ENCODE measurements at regions not wholly inside any gene's neighbourhood (a gene's known extent, or its start where the extent isn't known, plus 50 kb on each side); places are given as distances from the start of the nearest gene placed in this dataset.

GRCh38 chr15:46265664-46266347 is 631.0 kb downstream of the SQOR start:
- Histone ChIP-seq H3K4me1 (ENCODE audit: control insufficient read depth in 1 of 2, insufficient read depth in 2 of 2, low read length in 2 of 2) (no peaks in the 10 kb centered on the region), H3K79me1 (ENCODE audit: low read length) (no peaks in the 10 kb centered on the region), H3K79me2 (ENCODE audit: control insufficient read depth, insufficient read depth, low read length, poor library complexity) (no peaks in the 10 kb centered on the region), H3K9ac (ENCODE audit: low read length) (no peak overlapping the region), H3K9me3 (ENCODE audit: insufficient read depth, low read depth, low read length) (peaks cover 2% of the 10 kb centered on the region), H2AK5ac (ENCODE audit: low read length) (no peak overlapping the region), H4K91ac (ENCODE audit: low read depth, low read length) (no peak overlapping the region), H3K36me3 (ENCODE audit: control insufficient read depth in 1 of 2, insufficient read depth in 2 of 2, low read length in 2 of 2) (no peaks in the 10 kb centered on the region), H3K23ac (ENCODE audit: low read length) (no peak overlapping the region), H2BK12ac (ENCODE audit: low read length) (no peak overlapping the region), H4K8ac (ENCODE audit: low read depth, low read length) (no peak overlapping the region), H4K12ac (ENCODE audit: low read depth, low read length) (no peak overlapping the region), H2AFZ (ENCODE audit: insufficient read depth, low read length, poor library complexity) (no peak overlapping the region), H2BK5ac (ENCODE audit: low read depth, low read length, poor library complexity) (no peak overlapping the region), H3K4me3 (ENCODE audit: low read depth, low read length) (no peak overlapping the region), H3K27me3 (ENCODE audit: insufficient read depth, low read length) (no peaks in the 10 kb centered on the region), H3K4me2 (ENCODE audit: low read length) (no peak overlapping the region), H3K4ac (ENCODE audit: low read depth, low read length) (no peak overlapping the region), H3K14ac (ENCODE audit: low read length) (no peak overlapping the region), H3K18ac (ENCODE audit: low read length) (no peak overlapping the region), H2BK120ac (ENCODE audit: insufficient read depth, low read length, poor library complexity) (no peak overlapping the region), H3K27ac (ENCODE audit: low read depth, low read length) (no peak overlapping the region)
- DNase-seq: peak; percentile 0 to 21
- no CpG with 5 or more reads among the region's 3 CpGs for WGBS (ENCODE audit: extremely low coverage, insufficient coverage, insufficient read length)

DNA sequence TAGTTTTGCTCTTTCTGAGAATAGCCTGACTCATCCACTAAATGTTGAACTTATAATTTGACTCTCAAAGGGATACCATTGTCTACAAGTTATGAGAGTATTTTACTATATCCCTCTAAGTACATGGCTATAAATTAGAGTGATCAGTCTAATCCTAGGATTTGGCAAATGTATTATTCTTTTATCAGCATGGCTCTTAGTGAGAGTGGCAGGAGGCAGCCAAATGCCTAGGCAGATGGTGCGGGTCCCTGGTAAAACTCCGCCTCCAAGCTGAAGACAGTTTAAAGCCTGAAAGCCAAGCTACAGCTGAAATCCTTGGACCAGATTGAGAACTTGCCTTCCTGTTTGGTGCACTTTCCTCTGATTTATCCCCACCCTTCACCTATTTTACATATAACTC is 631.8 kb downstream of the SQOR start:
- H3K36me3 ChIP-seq (ENCODE audit: control insufficient read depth in 1 of 2, insufficient read depth in 2 of 2, low read length in 2 of 2): no peaks in the 10 kb centered on the region
- H4K8ac ChIP-seq (ENCODE audit: low read depth, low read length): no peak overlapping the region
- no peak overlapping the region for H4K91ac ChIP-seq (ENCODE audit: low read depth, low read length)
- WGBS (ENCODE audit: extremely low coverage, insufficient coverage, insufficient read length): no CpG with 5 or more reads among the region's 2 CpGs
- DNase-seq: no peak
- no peak overlapping the region for H3K4me3 ChIP-seq (ENCODE audit: low read depth, low read length)
- H3K79me1 ChIP-seq (ENCODE audit: low read length): no peaks in the 10 kb centered on the region
- H3K14ac ChIP-seq (ENCODE audit: low read length): no peak overlapping the region
- no peaks in the 10 kb centered on the region for H3K27me3 ChIP-seq (ENCODE audit: insufficient read depth, low read length)
- no peak overlapping the region for H3K23ac ChIP-seq (ENCODE audit: low read length)
- no peak overlapping the region for H2AFZ ChIP-seq (ENCODE audit: insufficient read depth, low read length, poor library complexity)
- H2BK120ac ChIP-seq (ENCODE audit: insufficient read depth, low read length, poor library complexity): no peak overlapping the region
- H2BK12ac ChIP-seq (ENCODE audit: low read length): no peak overlapping the region
- no peak overlapping the region for H3K4me2 ChIP-seq (ENCODE audit: low read length)
- H3K4me1 ChIP-seq (ENCODE audit: control insufficient read depth in 1 of 2, insufficient read depth in 2 of 2, low read length in 2 of 2): no peaks in the 10 kb centered on the region
- H3K9me3 ChIP-seq (ENCODE audit: insufficient read depth, low read depth, low read length): no peaks in the 10 kb centered on the region
- no peak overlapping the region for H3K18ac ChIP-seq (ENCODE audit: low read length)
- no peak overlapping the region for H2AK5ac ChIP-seq (ENCODE audit: low read length)
- no peak overlapping the region for H3K4ac ChIP-seq (ENCODE audit: low read depth, low read length)
- no peak overlapping the region for H2BK5ac ChIP-seq (ENCODE audit: low read depth, low read length, poor library complexity)
- no peak overlapping the region for H4K12ac ChIP-seq (ENCODE audit: low read depth, low read length)
- H3K9ac ChIP-seq (ENCODE audit: low read length): no peak overlapping the region
- no peak overlapping the region for H3K27ac ChIP-seq (ENCODE audit: low read depth, low read length)
- H3K79me2 ChIP-seq (ENCODE audit: control insufficient read depth, insufficient read depth, low read length, poor library complexity): no peaks in the 10 kb centered on the region

DNA sequence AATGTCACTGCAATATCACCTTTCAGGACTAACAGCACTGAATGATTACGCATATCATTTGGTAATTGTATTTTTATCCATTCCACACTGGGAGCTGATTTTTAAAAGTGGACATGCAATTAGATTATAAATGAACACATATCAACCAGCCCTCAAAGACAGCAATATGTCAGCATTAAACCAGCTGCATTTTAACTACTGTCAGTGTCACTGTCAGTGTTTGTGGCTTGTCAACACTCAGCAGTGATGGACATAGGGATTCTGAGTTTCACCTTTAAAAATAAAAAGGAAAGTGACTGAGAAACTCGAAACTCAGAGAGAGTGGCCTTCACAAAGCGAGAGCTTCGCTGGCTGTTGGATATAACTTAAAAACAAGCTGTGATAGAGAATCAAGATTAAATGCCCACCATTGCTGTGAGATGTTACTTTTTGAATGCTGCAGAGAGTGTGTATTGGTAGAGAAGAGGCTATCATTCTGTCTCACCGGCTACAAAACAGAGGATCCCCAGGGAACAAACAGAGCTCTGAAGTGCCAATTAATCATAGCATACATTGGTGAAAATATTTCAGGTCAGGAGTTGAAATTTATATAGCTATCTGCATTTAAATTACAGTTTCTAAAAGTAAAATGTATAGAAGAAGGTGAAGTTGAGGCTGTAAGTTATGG is 635.8 kb downstream of the SQOR start:
- no peak for DNase-seq
- H3K79me2 ChIP-seq (ENCODE audit: control insufficient read depth, insufficient read depth, low read length, poor library complexity): no peaks in the 10 kb centered on the region
- no CpG with 5 or more reads among the region's 5 CpGs for WGBS (ENCODE audit: extremely low coverage, insufficient coverage, insufficient read length)

GRCh38 chr15:46275701-46276100 is 640.9 kb downstream of the SQOR start:
- Histone ChIP-seq H3K9ac (ENCODE audit: low read length) (no peak overlapping the region), H3K4me3 (ENCODE audit: low read depth, low read length) (no peak overlapping the region), H4K91ac (ENCODE audit: low read depth, low read length) (no peak overlapping the region)

More for the DNA sequence above, 635.8 kb downstream of the SQOR start:
- Histone ChIP-seq H3K18ac (ENCODE audit: low read length) (no peak overlapping the region), H3K27ac (ENCODE audit: low read depth, low read length) (no peak overlapping the region), H2AK5ac (ENCODE audit: low read length) (no peak overlapping the region), H3K79me1 (ENCODE audit: low read length) (no peaks in the 10 kb centered on the region), H3K4me2 (ENCODE audit: low read length) (no peak overlapping the region), H3K14ac (ENCODE audit: low read length) (no peak overlapping the region), H3K23ac (ENCODE audit: low read length) (no peak overlapping the region), H2BK5ac (ENCODE audit: low read depth, low read length, poor library complexity) (no peak overlapping the region), H2BK120ac (ENCODE audit: insufficient read depth, low read length, poor library complexity) (no peak overlapping the region), H2BK12ac (ENCODE audit: low read length) (no peak overlapping the region), H4K91ac (ENCODE audit: low read depth, low read length) (no peak overlapping the region), H3K36me3 (ENCODE audit: control insufficient read depth in 1 of 2, insufficient read depth in 2 of 2, low read length in 2 of 2) (no peaks in the 10 kb centered on the region), H3K4me1 (ENCODE audit: control insufficient read depth in 1 of 2, insufficient read depth in 2 of 2, low read length in 2 of 2) (no peaks in the 10 kb centered on the region), H3K27me3 (ENCODE audit: insufficient read depth, low read length) (no peaks in the 10 kb centered on the region), H3K4ac (ENCODE audit: low read depth, low read length) (no peak overlapping the region), H3K9ac (ENCODE audit: low read length) (no peak overlapping the region), H4K12ac (ENCODE audit: low read depth, low read length) (no peak overlapping the region), H3K4me3 (ENCODE audit: low read depth, low read length) (no peak overlapping the region), H2AFZ (ENCODE audit: insufficient read depth, low read length, poor library complexity) (no peak overlapping the region), H3K9me3 (ENCODE audit: insufficient read depth, low read depth, low read length) (no peaks in the 10 kb centered on the region), H4K8ac (ENCODE audit: low read depth, low read length) (no peak overlapping the region)

More at GRCh38 chr15:46275701-46276100, 640.9 kb downstream of the SQOR start:
- Histone ChIP-seq H3K27me3 (ENCODE audit: insufficient read depth, low read length) (no peaks in the 10 kb centered on the region), H2BK5ac (ENCODE audit: low read depth, low read length, poor library complexity) (no peak overlapping the region), H2BK12ac (ENCODE audit: low read length) (no peak overlapping the region), H3K27ac (ENCODE audit: low read depth, low read length) (no peak overlapping the region), H3K9me3 (ENCODE audit: insufficient read depth, low read depth, low read length) (no peaks in the 10 kb centered on the region), H3K4ac (ENCODE audit: low read depth, low read length) (no peak overlapping the region), H3K79me1 (ENCODE audit: low read length) (no peaks in the 10 kb centered on the region), H2AFZ (ENCODE audit: insufficient read depth, low read length, poor library complexity) (no peak overlapping the region), H3K4me1 (ENCODE audit: control insufficient read depth in 1 of 2, insufficient read depth in 2 of 2, low read length in 2 of 2) (no peaks in the 10 kb centered on the region), H4K8ac (ENCODE audit: low read depth, low read length) (no peak overlapping the region), H3K4me2 (ENCODE audit: low read length) (no peak overlapping the region), H3K18ac (ENCODE audit: low read length) (no peak overlapping the region), H4K12ac (ENCODE audit: low read depth, low read length) (no peak overlapping the region), H3K79me2 (ENCODE audit: control insufficient read depth, insufficient read depth, low read length, poor library complexity) (no peaks in the 10 kb centered on the region), H2AK5ac (ENCODE audit: low read length) (no peak overlapping the region), H3K36me3 (ENCODE audit: control insufficient read depth in 1 of 2, insufficient read depth in 2 of 2, low read length in 2 of 2) (no peaks in the 10 kb centered on the region), H2BK120ac (ENCODE audit: insufficient read depth, low read length, poor library complexity) (no peak overlapping the region), H3K14ac (ENCODE audit: low read length) (no peak overlapping the region), H3K23ac (ENCODE audit: low read length) (no peak overlapping the region)
- DNase-seq: no peak
- WGBS (ENCODE audit: extremely low coverage, insufficient coverage, insufficient read length): no CpG with 5 or more reads among the region's 1 CpG
